DMS153 (cell line): ENCODE measurements at regions not wholly inside any gene's neighbourhood (a gene's known extent, or its start where the extent isn't known, plus 50 kb on each side); places are given as distances from the start of the nearest gene placed in this dataset.

ENCODE experiments used
- DNase-seq: peaks from one replicate; lab custom pipeline; 2025; lab: John Stamatoyannopoulos, UW

DNA sequence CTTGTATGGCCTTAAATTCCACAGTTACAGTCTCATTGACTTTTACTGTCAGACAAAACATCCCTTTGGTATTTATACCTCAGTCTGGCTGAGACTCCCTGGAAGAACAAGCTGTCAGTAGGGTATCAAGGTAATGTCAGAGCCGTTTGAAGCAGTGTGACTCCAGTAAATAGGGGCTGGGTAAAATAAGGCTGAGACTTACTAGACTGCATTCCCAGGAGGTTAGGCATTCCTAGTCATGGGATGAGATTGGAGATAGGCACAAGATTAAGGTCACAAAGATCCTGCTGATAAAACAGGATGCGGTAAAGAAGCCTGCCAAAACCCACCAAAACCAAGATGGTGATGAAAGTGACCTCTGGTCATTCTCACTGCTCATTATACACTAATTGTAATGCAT lies 219.5 kb upstream of the SKOR2 start:
- DNase-seq = no peak

- DNase-seq = no peak
Observed at GRCh38 chr18:47469576-47469975, 218.1 kb upstream of the SKOR2 start.

DNA sequence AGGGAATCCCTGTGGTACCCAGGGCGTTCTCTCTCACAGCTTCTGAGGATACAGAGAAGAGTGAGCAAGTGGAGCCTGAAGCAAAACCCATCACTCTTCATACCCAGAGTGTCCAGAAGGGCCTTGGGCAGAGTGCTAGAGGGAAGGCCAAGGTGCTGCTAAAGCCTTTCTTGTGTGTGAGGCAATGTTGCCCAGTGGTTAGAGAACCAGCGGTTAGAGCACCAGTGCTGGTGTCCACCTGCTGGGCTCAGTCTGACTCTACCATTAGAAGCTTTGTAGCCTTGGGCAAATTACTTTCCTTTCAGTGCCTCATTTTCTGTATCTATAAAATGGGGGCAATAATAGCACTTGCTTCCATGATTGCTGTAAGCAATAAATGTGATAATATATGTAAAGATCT lies 210.5 kb upstream of the SKOR2 start:
- no peak for DNase-seq

DNA sequence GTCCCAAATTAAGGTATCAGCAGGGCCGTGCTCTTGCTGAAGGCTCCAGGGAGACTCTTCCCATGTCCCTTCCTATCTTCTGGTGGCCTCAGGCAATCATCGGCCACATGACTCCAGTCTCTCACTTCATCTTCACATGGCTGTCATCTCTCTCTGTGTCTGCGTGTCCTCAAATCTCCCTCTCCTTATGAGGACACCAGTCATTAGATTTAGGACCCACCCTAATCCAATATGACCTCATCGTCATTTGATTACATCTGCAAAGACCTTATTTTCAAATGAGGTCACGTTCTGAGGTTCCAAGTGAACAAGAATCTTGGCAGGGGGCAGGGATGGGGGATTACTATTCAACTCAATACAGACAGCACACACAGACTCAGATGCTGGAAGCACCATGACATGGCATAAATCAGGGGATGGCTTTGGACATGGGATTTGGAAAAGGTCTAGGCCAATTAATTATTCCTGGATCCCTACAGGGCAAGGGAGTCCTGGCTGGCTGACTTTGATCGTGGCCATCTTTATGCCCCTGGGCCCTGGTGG lies 210.0 kb upstream of the SKOR2 start:
- no peak for DNase-seq

DNA sequence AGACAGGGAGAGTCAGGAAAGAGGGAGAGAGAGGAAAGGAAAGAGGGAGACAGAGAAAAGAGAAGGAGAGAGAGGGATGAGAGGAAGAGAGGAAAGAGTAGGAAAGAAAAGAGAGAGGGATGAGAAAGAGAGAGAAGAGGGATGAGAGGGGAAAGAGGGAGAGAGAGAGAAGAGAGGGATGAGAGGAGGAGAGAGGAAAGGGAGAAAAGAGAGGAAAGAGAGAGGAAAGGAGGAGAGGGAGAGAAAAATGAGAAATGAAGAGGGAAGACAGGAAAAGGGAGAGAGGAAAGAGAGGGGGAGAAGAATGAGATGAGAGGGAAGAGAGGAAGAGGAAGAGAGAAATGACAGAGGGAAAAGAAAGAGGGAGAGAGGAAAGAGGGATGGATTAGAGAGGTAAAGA lies 207.0 kb upstream of the SKOR2 start:
- no peak for DNase-seq

- no peak for DNase-seq
Observed at GRCh38 chr18:47457614-47458013, 206.2 kb upstream of the SKOR2 start.

DNA sequence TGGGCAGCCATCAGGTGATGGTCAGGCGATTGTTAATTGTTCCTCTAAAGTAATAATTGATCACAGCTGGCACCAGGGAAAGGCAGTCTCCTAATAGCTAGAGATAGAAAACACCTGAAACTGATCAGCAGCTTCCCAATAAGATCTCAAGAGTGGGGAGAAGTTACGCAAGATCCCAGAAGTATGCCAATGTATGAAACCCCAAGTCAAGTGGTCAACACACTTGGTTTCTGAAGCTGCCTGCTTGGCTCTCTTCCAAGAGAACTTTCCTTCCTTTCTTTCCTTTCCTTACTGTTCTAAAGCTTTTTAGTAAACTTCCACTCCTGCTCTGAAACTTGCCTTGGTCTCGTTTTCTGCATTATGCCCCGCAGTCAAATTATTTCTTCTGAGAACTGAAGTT lies 201.6 kb upstream of the SKOR2 start:
- DNase-seq = no peak

GRCh38 chr18:47448956-47449355 lies 197.5 kb upstream of the SKOR2 start:
- DNase-seq = no peak

GRCh38 chr18:47441914-47442313 lies 190.5 kb upstream of the SKOR2 start:
- DNase-seq = no peak

DNA sequence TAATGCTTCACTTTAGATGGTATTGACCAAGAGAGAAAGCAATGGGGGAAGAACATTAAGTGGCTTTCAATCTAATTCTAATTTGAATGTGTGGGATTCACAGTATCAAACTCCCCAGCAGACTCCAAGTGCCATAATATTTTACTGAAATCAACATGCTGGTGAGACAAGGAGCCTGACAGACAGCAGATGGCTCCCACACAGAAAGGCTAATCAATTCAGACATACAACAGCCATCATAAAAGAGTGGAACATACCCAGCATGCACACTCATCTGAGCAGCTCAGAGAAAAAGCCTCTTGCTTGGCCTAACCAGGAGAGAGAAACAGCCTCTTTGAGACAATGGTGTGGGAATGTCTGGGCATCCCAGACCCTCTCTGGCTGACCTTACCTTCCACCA lies 186.5 kb upstream of the SKOR2 start:
- DNase-seq = no peak

DNA sequence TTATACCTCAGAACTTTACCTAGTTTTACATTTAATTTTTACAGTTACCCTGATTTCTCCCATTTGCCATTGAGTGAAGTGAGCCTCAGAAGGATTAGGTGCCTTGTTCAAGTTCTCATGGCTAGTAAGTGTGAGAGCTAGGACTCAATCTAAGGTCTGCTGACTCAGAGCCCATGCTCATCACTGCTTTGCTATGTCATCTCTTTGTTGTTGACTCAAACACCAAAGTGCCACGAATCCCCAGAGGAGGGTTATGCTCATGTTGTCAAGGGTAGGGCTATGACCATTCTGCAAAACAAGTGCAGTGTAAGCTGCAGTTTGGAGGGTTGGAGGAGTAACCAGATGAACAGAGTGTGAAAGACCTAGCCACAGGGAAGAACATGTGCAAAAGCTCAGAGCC lies 185.4 kb upstream of the SKOR2 start:
- no peak for DNase-seq

GRCh38 chr18:47434214-47434746 lies 182.8 kb upstream of the SKOR2 start:
- no peak for DNase-seq

DNA sequence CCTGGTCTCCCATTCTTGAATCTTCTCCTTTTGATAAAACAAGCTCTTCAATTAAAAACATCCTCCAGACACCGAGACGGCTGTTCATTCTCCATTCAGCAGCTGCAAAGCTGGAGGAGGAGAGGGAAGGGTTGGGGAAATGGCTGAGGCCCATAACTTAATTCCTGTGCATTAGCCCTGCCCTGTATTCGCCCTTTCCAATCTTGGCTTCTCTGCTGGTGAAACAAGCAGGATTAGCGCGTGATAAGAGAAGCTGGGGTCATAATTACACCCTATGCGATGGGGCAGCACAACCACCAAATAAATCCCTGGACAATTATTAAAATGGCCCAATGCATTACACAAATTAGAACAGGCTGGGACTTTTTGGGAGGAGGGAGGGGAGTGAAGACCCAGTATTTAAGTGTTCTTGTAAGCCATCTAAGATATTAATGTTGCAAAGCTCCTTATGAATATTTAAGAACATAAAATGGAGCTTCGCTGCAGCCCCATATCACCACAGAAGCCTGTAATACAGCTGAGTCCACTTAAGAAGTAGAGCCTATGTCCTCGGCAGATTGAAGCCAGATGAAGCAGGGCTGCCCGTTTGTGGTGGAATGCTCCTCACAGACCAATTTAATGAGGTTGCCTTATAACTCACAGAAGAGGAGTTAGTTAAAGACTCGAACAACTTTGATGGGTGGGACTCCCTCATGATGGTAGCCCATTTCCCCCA lies 176.6 kb upstream of the SKOR2 start:
- DNase-seq = no peak

DNA sequence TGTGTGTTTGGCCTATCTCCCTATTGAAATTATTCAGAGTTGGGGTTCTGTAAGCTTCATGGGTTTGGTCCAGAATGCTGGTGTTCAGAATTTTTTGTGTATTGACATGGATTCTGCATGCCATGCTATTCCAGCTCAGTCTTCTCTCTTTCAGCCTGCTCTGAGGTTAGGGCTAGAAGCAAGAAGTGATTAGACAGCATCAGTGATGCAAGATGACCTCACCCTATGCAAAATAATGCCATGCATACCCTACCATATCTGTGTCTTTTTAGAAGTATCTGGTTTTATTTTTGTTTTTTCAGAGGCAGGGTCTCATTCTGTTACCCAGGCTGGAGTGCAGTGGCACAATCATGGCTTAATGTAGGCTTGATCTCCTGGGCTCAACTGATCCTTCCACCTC lies 175.6 kb upstream of the SKOR2 start:
- DNase-seq = no peak

GRCh38 chr18:47425365-47425764 lies 173.9 kb upstream of the SKOR2 start:
- DNase-seq = no peak

- no peak for DNase-seq
Observed at GRCh38 chr18:47422524-47422923, 171.1 kb upstream of the SKOR2 start.

GRCh38 chr18:47420130-47420529 lies 168.7 kb upstream of the SKOR2 start:
- DNase-seq = no peak

GRCh38 chr18:47418746-47419145 lies 167.3 kb upstream of the SKOR2 start:
- no peak for DNase-seq

GRCh38 chr18:47417807-47418206 lies 166.3 kb upstream of the SKOR2 start:
- DNase-seq = no peak

GRCh38 chr18:47415881-47416280 lies 164.4 kb upstream of the SKOR2 start:
- DNase-seq = no peak

- no peak for DNase-seq
Observed at GRCh38 chr18:47413327-47413726, 161.9 kb upstream of the SKOR2 start.

- DNase-seq = no peak
Observed at GRCh38 chr18:47412924-47413323, 161.5 kb upstream of the SKOR2 start.

- no peak for DNase-seq
Observed at GRCh38 chr18:47411159-47411558, 159.7 kb upstream of the SKOR2 start.

DNA sequence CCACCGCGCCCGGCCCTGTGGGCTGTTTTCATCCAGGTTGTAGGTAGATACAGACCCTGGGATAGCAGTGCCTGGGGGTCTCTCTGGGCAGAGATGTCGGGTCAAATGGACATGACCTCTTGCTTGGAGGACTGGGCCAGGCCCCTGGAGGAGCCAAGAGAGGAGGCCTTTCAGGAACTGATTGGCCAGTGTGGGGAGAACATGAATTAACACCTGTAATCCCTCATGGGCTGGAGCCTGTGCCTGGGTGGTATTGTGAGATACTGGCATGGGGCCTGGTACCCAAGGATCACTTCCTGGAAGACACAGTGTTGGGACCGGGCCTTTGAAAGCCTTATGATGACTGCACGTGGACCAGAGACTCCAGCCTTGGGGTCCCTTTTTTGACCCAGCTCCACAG lies 158.7 kb upstream of the SKOR2 start:
- no peak for DNase-seq
